Adrenal gland (tissue), 9 donors: ENCODE measurements at regions not wholly inside any gene's neighbourhood (a gene's known extent, or its start where the extent isn't known, plus 50 kb on each side); places are given as distances from the start of the nearest gene placed in this dataset.
A peak's percentile ranks its signal among the peaks of the same experiment; 100 is the strongest.
"Not testable (repeated sequence)": the region's sequence is repeated elsewhere in the genome, so short reads cannot be mapped to it uniquely, and the experiment has no call there.

Experiments
- DNase-seq, 7 donors: peaks; one replicate each; pipeline ENCODE4 v3.0.0-alpha.2; 2019 to 2020
- H3K27ac ChIP-seq, 5 donors: fragments of 200-600 bp; sonication (generic) in 4 of 5; 1 replicate in 3 of 5; 2 replicates in 2 of 5; pipeline versions ENCODE4 v1.5.1 to v1.8.0; 2016 to 2020; ENCODE audit warnings: mild to moderate bottlenecking in 1 of 5
- H3K27me3 ChIP-seq: fragments of 200-600 bp; 2 replicates; pipeline ENCODE4 v1.8.0; 2021
- H3K36me3 ChIP-seq, 2 donors: fragments of 200-600 bp; replicated peaks in 1 of 2; 1 replicate in 1 of 2; 2 replicates in 1 of 2; pipeline versions ENCODE4 v1.5.1 to v1.8.0; 2018 to 2022
- H3K4me1 ChIP-seq, 2 donors: fragments of 200-600 bp; replicated peaks in 1 of 2; 1 replicate in 1 of 2; 2 replicates in 1 of 2; pipeline versions ENCODE4 v1.5.1 to v1.8.0; 2018 to 2021
- H3K4me3 ChIP-seq, 4 donors: fragments of 200-600 bp; sonication (generic) in 3 of 4; one replicate each; pipeline ENCODE4 v1.5.1; 2016 to 2018
- H3K9me3 ChIP-seq, 3 donors: fragments of 200-600 bp; sonication (generic) in 1 of 3; replicated peaks in 1 of 3; 1 replicate in 2 of 3; 2 replicates in 1 of 3; pipeline versions ENCODE4 v1.5.1 to v1.8.0; 2016 to 2021
- POLR2A ChIP-seq, 2 donors: fragments of 450-650 bp; IDR thresholded peaks; one replicate each; pipeline ENCODE4 v1.6.1; 2017; ENCODE audit warnings: antibody characterized with exemption in 2 of 2, mild to moderate bottlenecking in 2 of 2, moderate library complexity in 1 of 2
- WGBS, 4 donors: extraction: QIAGEN DNeasy Blood & Tissue Kit in 2 of 4; methylation state at CpG; one replicate each; pipeline versions ENCODE4 v1.1.5 to v1.1.7; 2013 to 2017; 5-methylcytosine and 5-hydroxymethylcytosine counted together
- intact Hi-C, 2 donors: fragments of 100-400 bp; cut with DNase I; formaldehyde crosslinking; loops; one replicate each; pipeline versions ENCODE4 v1.14.1 to v1.15.0; 2022 to 2023
- TF ChIP-seq, protein P1 (sequence below), 6 experiments: fragments of 450-650 bp in 4 of 6; fragments of 200-600 bp in 2 of 6; sonication (generic) in 1 of 6; IDR thresholded peaks; 1 replicate in 5 of 6; 2 replicates in 1 of 6; pipeline versions ENCODE4 v1.5.1 to v1.8.0; 2016 to 2021; ENCODE audit warnings: antibody characterized with exemption in 6 of 6, mild to moderate bottlenecking in 2 of 6, moderate library complexity in 1 of 6
- donor health status: healthy with polysubstance abuse.
- donor health status: Bipolar disorder and iron deficiency.
- donor health status: DM: yes; HTN: yes; CAD: no.
- donor health status: DM: no; HTN: no; CAD: no.
- donor health status: DM: no; HTN: no; CAD: no.

DNA sequence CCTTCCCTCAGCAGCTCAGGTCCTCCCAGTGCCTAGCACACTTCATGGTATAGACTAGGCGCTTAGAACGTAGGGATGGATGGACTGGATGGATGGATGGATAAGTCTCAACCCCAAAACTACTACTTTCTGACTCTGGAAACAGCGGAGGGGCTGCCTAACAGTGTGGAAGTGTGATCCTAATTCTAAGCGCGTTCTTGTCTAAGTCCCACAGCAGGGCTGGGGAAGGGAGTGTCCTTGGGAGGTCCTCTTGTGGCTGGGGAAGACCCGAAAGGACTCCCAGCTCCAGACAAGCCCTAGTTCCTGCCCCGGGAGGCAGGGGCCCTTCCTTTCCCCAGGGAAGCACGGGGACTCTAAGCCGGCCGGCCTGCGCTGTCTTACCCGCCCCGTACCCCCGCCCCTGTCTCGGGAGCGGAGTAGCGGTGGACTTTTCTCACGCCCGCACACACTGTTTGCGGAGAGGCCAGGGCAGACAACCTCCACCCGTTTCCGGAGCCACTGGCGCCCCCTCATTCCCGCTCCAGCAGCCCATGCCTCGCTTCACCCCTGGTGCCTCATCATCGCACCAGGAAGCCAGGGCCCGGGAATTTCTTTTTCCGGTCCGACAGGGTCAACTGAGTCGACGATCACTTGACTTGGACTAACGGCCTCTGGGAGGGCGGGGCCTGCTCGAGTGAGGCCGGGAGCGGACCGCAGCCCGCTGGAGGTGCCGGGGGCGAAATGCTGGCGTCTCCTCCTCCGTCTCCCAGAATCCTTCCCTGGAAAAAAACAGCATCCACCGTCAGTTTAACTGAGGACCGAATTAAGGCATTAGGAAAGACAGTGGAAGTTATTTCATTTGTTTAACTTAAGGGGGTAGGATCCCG, 133.3 kb downstream of the TBC1D2B start:
- no peaks in the 10 kb centered on the region for H3K9me3 ChIP-seq
- peak; percentile 84 to 96 (median 92) for DNase-seq
- WGBS, 4 donors: 10 to 16% (median 11%) methylated on average over 21 to 45 of the region's 45 CpGs
- H3K4me1 ChIP-seq: peaks cover 0 to 7% of the 10 kb centered on the region in 2 donors
- intact Hi-C loops: no loop called here
- H3K27me3 ChIP-seq: no peaks in the 10 kb centered on the region
- no peaks in the 10 kb centered on the region for H3K36me3 ChIP-seq
- TF ChIP-seq, protein P1, sequence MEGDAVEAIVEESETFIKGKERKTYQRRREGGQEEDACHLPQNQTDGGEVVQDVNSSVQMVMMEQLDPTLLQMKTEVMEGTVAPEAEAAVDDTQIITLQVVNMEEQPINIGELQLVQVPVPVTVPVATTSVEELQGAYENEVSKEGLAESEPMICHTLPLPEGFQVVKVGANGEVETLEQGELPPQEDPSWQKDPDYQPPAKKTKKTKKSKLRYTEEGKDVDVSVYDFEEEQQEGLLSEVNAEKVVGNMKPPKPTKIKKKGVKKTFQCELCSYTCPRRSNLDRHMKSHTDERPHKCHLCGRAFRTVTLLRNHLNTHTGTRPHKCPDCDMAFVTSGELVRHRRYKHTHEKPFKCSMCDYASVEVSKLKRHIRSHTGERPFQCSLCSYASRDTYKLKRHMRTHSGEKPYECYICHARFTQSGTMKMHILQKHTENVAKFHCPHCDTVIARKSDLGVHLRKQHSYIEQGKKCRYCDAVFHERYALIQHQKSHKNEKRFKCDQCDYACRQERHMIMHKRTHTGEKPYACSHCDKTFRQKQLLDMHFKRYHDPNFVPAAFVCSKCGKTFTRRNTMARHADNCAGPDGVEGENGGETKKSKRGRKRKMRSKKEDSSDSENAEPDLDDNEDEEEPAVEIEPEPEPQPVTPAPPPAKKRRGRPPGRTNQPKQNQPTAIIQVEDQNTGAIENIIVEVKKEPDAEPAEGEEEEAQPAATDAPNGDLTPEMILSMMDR (IDR thresholded peaks at IDR 0.05): no peak
- peak in 1 of 2 donors; percentile 47 for TF ChIP-seq POLR2A (IDR thresholded peaks at IDR 0.05)
- peak overlapping the region in 2 of 4 donors; percentile 35 to 46 for H3K4me3 ChIP-seq
- H3K27ac ChIP-seq: peak overlapping the region in 4 of 5 donors; percentile 54 to 89 (median 70)

DNA sequence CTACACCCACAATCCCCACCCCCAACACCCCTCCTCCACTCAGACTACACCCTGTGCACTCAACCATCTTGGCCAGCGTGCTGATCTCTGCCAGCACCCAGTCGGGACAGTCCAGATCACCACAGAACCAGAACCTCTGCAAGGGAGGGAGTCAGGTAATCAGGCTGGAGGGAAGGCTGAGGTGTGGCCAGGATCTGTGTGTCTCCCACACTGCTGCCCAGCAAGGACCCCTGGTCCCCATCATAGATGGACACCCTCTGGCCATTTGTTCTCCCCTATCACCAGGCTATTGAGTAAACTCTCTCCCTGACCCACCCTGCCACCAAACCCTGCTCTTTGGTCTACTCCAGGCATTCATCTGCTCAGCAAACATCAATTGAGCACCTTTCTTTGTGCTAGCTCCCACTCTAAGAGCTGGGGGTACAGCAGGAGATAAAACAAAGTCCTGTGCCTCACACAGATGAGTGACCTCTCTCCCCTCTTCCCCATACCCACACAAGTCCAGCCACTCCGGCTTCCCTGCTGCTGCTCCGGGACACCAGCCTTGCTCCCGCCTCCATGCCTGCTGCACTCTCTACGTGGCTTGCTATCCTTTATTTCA, 134.8 kb downstream of the TBC1D2B start:
- no peaks in the 10 kb centered on the region for H3K9me3 ChIP-seq
- whole genome bisulfite sequencing, 4 donors: 79 to 89% (median 87%) methylated on average over 4 to 6 of the region's 6 CpGs

DNA sequence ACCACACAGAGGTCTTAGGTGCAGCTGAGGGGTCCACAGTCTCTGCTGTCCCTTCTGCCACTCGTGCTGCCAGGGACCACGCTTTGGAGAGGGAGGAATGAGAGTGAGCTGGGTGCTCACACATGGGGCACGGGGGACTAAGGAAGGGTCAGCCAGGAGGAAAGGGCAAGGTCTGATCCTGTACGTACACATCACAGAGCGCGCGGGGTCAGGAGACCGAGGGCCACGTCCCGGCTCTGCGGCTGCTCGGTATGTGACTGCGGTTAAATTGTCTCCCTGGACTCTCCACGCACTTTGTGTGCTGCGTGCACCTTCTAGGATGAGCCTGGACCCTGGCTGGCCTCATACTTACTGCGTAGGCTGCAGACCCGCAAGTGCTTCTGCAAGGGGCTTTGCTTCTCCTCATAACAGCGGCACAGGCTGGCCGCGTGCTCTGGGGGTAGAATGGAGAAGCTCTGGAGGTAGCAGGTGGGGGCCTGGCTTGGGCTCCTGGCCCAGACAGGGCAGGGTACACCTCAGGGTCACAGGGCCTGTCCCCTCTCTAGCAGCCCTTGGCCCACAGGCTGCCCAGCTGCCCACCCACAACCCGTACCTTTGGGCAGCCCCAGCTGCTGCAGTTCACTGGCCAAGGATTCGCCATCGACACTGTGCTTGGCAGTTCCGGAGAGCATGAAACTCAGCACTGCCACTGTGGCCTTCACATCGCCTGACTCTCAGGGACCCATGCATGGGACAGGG, 136.3 kb downstream of the TBC1D2B start:
- not testable (repeated sequence) for DNase-seq
- 86 to 98% (median 90%) methylated on average over 8 to 12 of the region's 25 CpGs; no CpG with 5 or more reads in 1 of the 4 donors for WGBS, 4 donors

More for the DNA sequence above, 134.8 kb downstream of the TBC1D2B start:
- Histone ChIP-seq H3K27me3 (no peaks in the 10 kb centered on the region), H3K36me3 (no peaks in the 10 kb centered on the region), H3K27ac (no peak overlapping the region), H3K4me3 (no peak overlapping the region), H3K4me1 (peaks cover 0 to 7% of the 10 kb centered on the region in 2 donors)
- intact Hi-C loops: no loop called here
- TF ChIP-seq, protein P1 (IDR thresholded peaks at IDR 0.05): no peak
- TF ChIP-seq POLR2A (IDR thresholded peaks at IDR 0.05): no peak
- peak in 1 of 7 donors; percentile 11 for DNase-seq

DNA sequence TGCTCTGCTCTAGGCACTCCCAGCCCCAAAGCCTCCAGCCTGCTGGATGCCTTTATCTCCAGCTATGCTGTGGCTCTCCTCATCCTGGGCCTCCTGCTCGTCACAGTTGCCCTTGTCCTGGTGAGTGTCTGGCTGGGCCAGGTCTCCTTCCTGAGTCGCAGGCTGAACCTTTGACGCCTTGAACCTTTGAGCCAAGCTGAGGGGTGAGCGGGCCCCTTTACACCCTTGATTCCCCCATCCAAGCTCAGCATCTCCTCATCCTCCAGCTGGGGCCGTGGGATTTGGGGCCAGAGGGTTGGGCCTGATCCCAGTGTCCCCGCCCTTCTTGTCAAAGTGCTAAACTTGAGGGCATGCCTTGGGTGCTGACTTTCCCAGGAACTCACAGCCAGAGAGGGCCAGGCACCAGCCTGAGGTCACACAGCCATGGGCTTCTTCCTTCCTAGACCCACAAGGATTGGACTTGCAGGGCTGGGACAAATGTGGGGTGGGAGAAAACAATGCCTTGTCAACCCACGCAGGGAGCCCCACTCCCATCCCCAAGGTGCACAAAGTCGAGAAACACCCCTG, 137.0 kb downstream of the TBC1D2B start:
- Histone ChIP-seq H3K4me1 (peaks cover 0 to 7% of the 10 kb centered on the region in 2 donors), H3K36me3 (no peaks in the 10 kb centered on the region), H3K27me3 (no peaks in the 10 kb centered on the region), H3K9me3 (no peaks in the 10 kb centered on the region), H3K27ac (no peak overlapping the region), H3K4me3 (no peak overlapping the region)
- no peak for DNase-seq
- 74 to 93% (median 79%) methylated on average over 4 to 8 of the region's 8 CpGs for WGBS, 4 donors
- intact Hi-C loops: no loop called here
- TF ChIP-seq, protein P1 (IDR thresholded peaks at IDR 0.05): no peak

More for the DNA sequence above, 136.3 kb downstream of the TBC1D2B start:
- H3K4me1 ChIP-seq, H3K27me3 ChIP-seq, H3K36me3 ChIP-seq, H3K27ac ChIP-seq, H3K4me3 ChIP-seq, H3K9me3 ChIP-seq, intact Hi-C loops: not testable (repeated sequence)
